Astrocyte (in vitro differentiated cells and primary cell): ENCODE measurements at regions not wholly inside any gene's neighbourhood (a gene's known extent, or its start where the extent isn't known, plus 50 kb on each side); places are given as distances from the start of the nearest gene placed in this dataset.

ENCODE experiments used
- DNase-seq: peaks from one replicate; pipeline ENCODE4 v3.0.0-alpha.2; 2010; ENCODE audit warnings: low read depth
- FAIRE-seq: peaks from 2 replicates; lab custom pipeline; 2011; peaks lifted over from hg19 to GRCh38; lab: Jason Lieb, UNC
- H2AFZ ChIP-seq: 2 replicates; pipeline ENCODE4 v1.6.0; 2012; ENCODE audit warnings: low read depth, low read length, inconsistent platforms
- H3K27ac ChIP-seq: 2 replicates; pipeline ENCODE4 v1.5.1; 2011; ENCODE audit warnings: low read depth, low read length, inconsistent platforms
- H3K27me3 ChIP-seq: 2 replicates; pipeline ENCODE4 v1.6.0; 2011; ENCODE audit warnings: low read length, inconsistent platforms; ENCODE audit not compliant: insufficient read depth
- H3K36me3 ChIP-seq: 2 replicates; pipeline ENCODE4 v1.5.1; 2011; ENCODE audit warnings: low read length, inconsistent platforms; ENCODE audit not compliant: insufficient read depth
- H3K4me1 ChIP-seq: 2 replicates; pipeline ENCODE4 v1.5.1; 2011; ENCODE audit warnings: low read length, inconsistent platforms; ENCODE audit not compliant: insufficient read depth
- H3K4me2 ChIP-seq: 2 replicates; pipeline ENCODE4 v1.6.0; 2012; ENCODE audit warnings: low read length, inconsistent platforms
- H3K4me3 ChIP-seq: 2 replicates; pipeline ENCODE4 v1.5.1; 2011; ENCODE audit warnings: low read depth, mild to moderate bottlenecking, low read length, inconsistent platforms; ENCODE audit not compliant: insufficient read depth
- H3K79me2 ChIP-seq: 2 replicates; pipeline ENCODE4 v1.6.0; 2012; ENCODE audit warnings: mild to moderate bottlenecking, low read length, inconsistent platforms; ENCODE audit not compliant: insufficient read depth
- H3K9ac ChIP-seq: 2 replicates; pipeline ENCODE4 v1.6.0; 2012; ENCODE audit warnings: mild to moderate bottlenecking, low read length, inconsistent platforms
- H3K9me3 ChIP-seq: 2 replicates; pipeline ENCODE4 v1.5.1; 2012; ENCODE audit warnings: low read depth, mild to moderate bottlenecking, low read length, inconsistent platforms; ENCODE audit not compliant: insufficient read depth
- H4K20me1 ChIP-seq: 2 replicates; pipeline ENCODE4 v1.6.0; 2012; ENCODE audit warnings: low read length, inconsistent platforms; ENCODE audit not compliant: insufficient read depth
- H3K27ac Mint-ChIP-seq: one replicate; pipeline ENCODE4 v1.8.0; 2021; ENCODE audit warnings: mild to moderate bottlenecking, mixed read lengths; ENCODE audit not compliant: unreplicated experiment
- H3K27me3 Mint-ChIP-seq: one replicate; pipeline ENCODE4 v1.8.0; 2021; ENCODE audit warnings: low read depth, mixed read lengths; ENCODE audit not compliant: unreplicated experiment
- H3K36me3 Mint-ChIP-seq: one replicate; pipeline ENCODE4 v1.8.0; 2021; ENCODE audit warnings: low read depth, mixed read lengths; ENCODE audit not compliant: unreplicated experiment
- H3K4me1 Mint-ChIP-seq: one replicate; pipeline ENCODE4 v1.8.0; 2021; ENCODE audit warnings: low read depth, mixed read lengths; ENCODE audit not compliant: unreplicated experiment
- H3K4me3 Mint-ChIP-seq: one replicate; pipeline ENCODE4 v1.8.0; 2021; ENCODE audit warnings: mild to moderate bottlenecking, moderate library complexity, mixed read lengths; ENCODE audit not compliant: unreplicated experiment
- H3K9me3 Mint-ChIP-seq: one replicate; pipeline ENCODE4 v1.8.0; 2021; ENCODE audit warnings: mild to moderate bottlenecking, mixed read lengths; ENCODE audit not compliant: unreplicated experiment
- CTCF ChIP-seq: IDR thresholded peaks from 2 replicates; pipeline ENCODE4 v1.5.1; 2011; ENCODE audit warnings: low read depth, mild to moderate bottlenecking, inconsistent platforms, low read length, moderate library complexity; ENCODE audit not compliant: insufficient read depth
- EZH2 ChIP-seq: IDR thresholded peaks from 2 replicates; pipeline ENCODE4 v1.6.1; 2012; ENCODE audit warnings: mild to moderate bottlenecking, low read length, inconsistent platforms; ENCODE audit not compliant: insufficient read depth

- Mint-ChIP-seq H3K4me3 (no peak overlapping the region), H3K9me3 (peaks cover 2% of the 10 kb centered on the region), H3K27me3 (no peaks in the 10 kb centered on the region), H3K4me1 (no peaks in the 10 kb centered on the region), H3K27ac (no peak overlapping the region), H3K36me3 (no peaks in the 10 kb centered on the region)
- no peaks in the 10 kb centered on the region for H3K4me1 ChIP-seq
- H3K27ac ChIP-seq = no peak overlapping the region
- TF ChIP-seq CTCF (no peak), EZH2 (no peak)
- H2AFZ ChIP-seq = no peak overlapping the region
- H3K9me3 ChIP-seq = no peaks in the 10 kb centered on the region
- H3K36me3 ChIP-seq = no peaks in the 10 kb centered on the region
- H3K9ac ChIP-seq = no peak overlapping the region
- no peaks in the 10 kb centered on the region for H3K79me2 ChIP-seq
- no peak overlapping the region for H3K4me2 ChIP-seq
- H3K27me3 ChIP-seq = no peaks in the 10 kb centered on the region
- no peaks in the 10 kb centered on the region for H4K20me1 ChIP-seq
- DNase-seq (no peak), FAIRE-seq (no peak)
- H3K4me3 ChIP-seq = no peak overlapping the region
Measured at GRCh38 chr3:152642658-152643057, 192.3 kb upstream of the P2RY1 start.

GRCh38 chr3:152644478-152644877, 190.5 kb upstream of the P2RY1 start:
- no peaks in the 10 kb centered on the region for H3K36me3 ChIP-seq
- no peaks in the 10 kb centered on the region for H4K20me1 ChIP-seq
- no peaks in the 10 kb centered on the region for H3K9me3 ChIP-seq
- Mint-ChIP-seq H3K27me3 (no peaks in the 10 kb centered on the region), H3K4me3 (no peak overlapping the region), H3K9me3 (peaks cover 2% of the 10 kb centered on the region), H3K27ac (no peak overlapping the region), H3K4me1 (no peaks in the 10 kb centered on the region), H3K36me3 (no peaks in the 10 kb centered on the region)
- no peak for TF ChIP-seq EZH2
- no peak for TF ChIP-seq CTCF
- DNase-seq = no peak
- no peak overlapping the region for H3K27ac ChIP-seq
- H3K4me3 ChIP-seq = no peak overlapping the region
- no peak overlapping the region for H3K9ac ChIP-seq
- H2AFZ ChIP-seq = no peak overlapping the region
- H3K4me1 ChIP-seq = no peaks in the 10 kb centered on the region
- FAIRE-seq = no peak
- H3K4me2 ChIP-seq = no peak overlapping the region
- no peaks in the 10 kb centered on the region for H3K27me3 ChIP-seq
- no peaks in the 10 kb centered on the region for H3K79me2 ChIP-seq

- no peaks in the 10 kb centered on the region for H3K4me1 Mint-ChIP-seq
- Histone ChIP-seq H3K4me2 (no peak overlapping the region), H2AFZ (no peak overlapping the region), H3K4me1 (no peaks in the 10 kb centered on the region), H3K9me3 (no peaks in the 10 kb centered on the region), H3K9ac (no peak overlapping the region), H3K79me2 (no peaks in the 10 kb centered on the region), H3K36me3 (no peaks in the 10 kb centered on the region), H3K4me3 (no peak overlapping the region), H4K20me1 (no peaks in the 10 kb centered on the region), H3K27me3 (no peaks in the 10 kb centered on the region), H3K27ac (no peak overlapping the region)
- no peak overlapping the region for H3K27ac Mint-ChIP-seq
- H3K27me3 Mint-ChIP-seq = no peaks in the 10 kb centered on the region
- no peak overlapping the region for H3K4me3 Mint-ChIP-seq
- peaks cover 2% of the 10 kb centered on the region for H3K9me3 Mint-ChIP-seq
- DNase-seq (no peak), FAIRE-seq (no peak)
- no peaks in the 10 kb centered on the region for H3K36me3 Mint-ChIP-seq
- TF ChIP-seq CTCF = no peak
- no peak for TF ChIP-seq EZH2
Measured at GRCh38 chr3:152646004-152646403, 188.9 kb upstream of the P2RY1 start.
